ENCODE measurements at regions not wholly inside any gene's neighbourhood (a gene's known extent, or its start where the extent isn't known, plus 50 kb on each side); places are given as distances from the start of the nearest gene placed in this dataset.

GRCh38 chr9:118362596-118362995 lies 658.4 kb downstream of the TLR4 start:
- DNase-seq (ENCODE audit: low read depth in 2 of 2, low spot score in 1 of 2) = no peak

GRCh38 chr9:118364266-118365106 lies 660.3 kb downstream of the TLR4 start:
- DNase-seq (ENCODE audit: low read depth in 2 of 2, low spot score in 1 of 2) = no peak

- no peak for DNase-seq (ENCODE audit: low read depth in 2 of 2, low spot score in 1 of 2)
Observed at GRCh38 chr9:118366228-118366627, 662.0 kb downstream of the TLR4 start.

- no peak for DNase-seq (ENCODE audit: low read depth in 2 of 2, low spot score in 1 of 2)
Observed at GRCh38 chr9:118367383-118367782, 663.2 kb downstream of the TLR4 start.

GRCh38 chr9:118384531-118385100 lies 680.4 kb downstream of the TLR4 start:
- no peak for DNase-seq (ENCODE audit: low read depth in 2 of 2, low spot score in 1 of 2)

- no peak for DNase-seq (ENCODE audit: low read depth in 2 of 2, low spot score in 1 of 2)
Observed at GRCh38 chr9:118395415-118395814, 691.2 kb downstream of the TLR4 start.

GRCh38 chr9:118401546-118401945 lies 697.3 kb downstream of the TLR4 start:
- DNase-seq (ENCODE audit: low read depth in 2 of 2, low spot score in 1 of 2) = no peak

- no peak for DNase-seq (ENCODE audit: low read depth in 2 of 2, low spot score in 1 of 2)
Observed at GRCh38 chr9:118414676-118415075, 710.5 kb downstream of the TLR4 start.

- DNase-seq (ENCODE audit: low read depth in 2 of 2, low spot score in 1 of 2) = no peak
Observed at GRCh38 chr9:118418887-118419565, 714.8 kb downstream of the TLR4 start.

GRCh38 chr9:118419676-118420075 lies 715.5 kb downstream of the TLR4 start:
- no peak for DNase-seq (ENCODE audit: low read depth in 2 of 2, low spot score in 1 of 2)

- DNase-seq (ENCODE audit: low read depth in 2 of 2, low spot score in 1 of 2) = no peak
Observed at GRCh38 chr9:118422508-118422907, 718.3 kb downstream of the TLR4 start.

- no peak for DNase-seq (ENCODE audit: low read depth in 2 of 2, low spot score in 1 of 2)
Observed at GRCh38 chr9:118423021-118423420, 718.8 kb downstream of the TLR4 start.

GRCh38 chr9:118423721-118424120 lies 719.5 kb downstream of the TLR4 start:
- DNase-seq (ENCODE audit: low read depth in 2 of 2, low spot score in 1 of 2) = no peak

- no peak for DNase-seq (ENCODE audit: low read depth in 2 of 2, low spot score in 1 of 2)
Observed at GRCh38 chr9:118426772-118427171, 722.6 kb downstream of the TLR4 start.

GRCh38 chr9:118438810-118439209 lies 734.6 kb downstream of the TLR4 start:
- DNase-seq (ENCODE audit: low read depth in 2 of 2, low spot score in 1 of 2) = no peak

- no peak for DNase-seq (ENCODE audit: low read depth in 2 of 2, low spot score in 1 of 2)
Observed at GRCh38 chr9:118439441-118439840, 735.2 kb downstream of the TLR4 start.

- DNase-seq (ENCODE audit: low read depth in 2 of 2, low spot score in 1 of 2) = no peak
Observed at GRCh38 chr9:118444403-118444802, 740.2 kb downstream of the TLR4 start.

GRCh38 chr9:118446943-118447639 lies 742.9 kb downstream of the TLR4 start:
- DNase-seq (ENCODE audit: low read depth in 2 of 2, low spot score in 1 of 2) = no peak

GRCh38 chr9:118449554-118449953 lies 745.4 kb downstream of the TLR4 start:
- no peak for DNase-seq (ENCODE audit: low read depth in 2 of 2, low spot score in 1 of 2)

GRCh38 chr9:118455259-118455658 lies 751.1 kb downstream of the TLR4 start:
- DNase-seq (ENCODE audit: low read depth in 2 of 2, low spot score in 1 of 2) = no peak

GRCh38 chr9:118455788-118456187 lies 751.6 kb downstream of the TLR4 start:
- DNase-seq (ENCODE audit: low read depth in 2 of 2, low spot score in 1 of 2) = no peak
